NCI-H2227 (cell line): ENCODE measurements at regions not wholly inside any gene's neighbourhood (a gene's known extent, or its start where the extent isn't known, plus 50 kb on each side); places are given as distances from the start of the nearest gene placed in this dataset.

ENCODE experiments used
- DNase-seq: peaks from one replicate; lab custom pipeline; 2025; ENCODE audit not compliant: unreplicated experiment; lab: John Stamatoyannopoulos, UW

DNA sequence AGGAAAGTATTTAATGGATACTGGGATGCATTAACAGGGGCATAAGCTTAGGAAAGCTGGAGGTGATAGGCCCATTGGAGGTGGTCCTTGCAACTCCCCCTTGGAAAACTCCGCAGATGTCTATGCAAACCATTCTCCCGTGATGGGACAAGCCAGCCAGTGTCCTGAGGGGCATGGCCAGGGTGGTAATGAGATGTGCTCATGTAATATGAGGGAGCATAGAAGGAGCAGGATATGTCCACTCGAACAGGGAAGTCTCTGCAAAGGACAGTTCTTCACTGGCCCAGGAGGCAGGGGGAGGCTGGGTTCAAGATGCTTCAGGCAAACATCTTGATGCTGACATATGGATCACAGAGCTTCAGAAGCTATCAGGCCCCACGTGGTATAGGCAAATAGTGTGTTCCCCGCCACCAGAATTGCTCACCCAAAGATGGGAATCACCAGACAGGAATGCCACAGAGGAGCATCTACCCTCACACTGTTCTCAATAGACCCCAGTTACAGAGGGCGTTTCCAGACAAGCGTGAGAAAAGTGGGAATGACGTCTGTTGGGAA, 201.6 kb upstream of the CDH4 start:
- no peak for DNase-seq

DNA sequence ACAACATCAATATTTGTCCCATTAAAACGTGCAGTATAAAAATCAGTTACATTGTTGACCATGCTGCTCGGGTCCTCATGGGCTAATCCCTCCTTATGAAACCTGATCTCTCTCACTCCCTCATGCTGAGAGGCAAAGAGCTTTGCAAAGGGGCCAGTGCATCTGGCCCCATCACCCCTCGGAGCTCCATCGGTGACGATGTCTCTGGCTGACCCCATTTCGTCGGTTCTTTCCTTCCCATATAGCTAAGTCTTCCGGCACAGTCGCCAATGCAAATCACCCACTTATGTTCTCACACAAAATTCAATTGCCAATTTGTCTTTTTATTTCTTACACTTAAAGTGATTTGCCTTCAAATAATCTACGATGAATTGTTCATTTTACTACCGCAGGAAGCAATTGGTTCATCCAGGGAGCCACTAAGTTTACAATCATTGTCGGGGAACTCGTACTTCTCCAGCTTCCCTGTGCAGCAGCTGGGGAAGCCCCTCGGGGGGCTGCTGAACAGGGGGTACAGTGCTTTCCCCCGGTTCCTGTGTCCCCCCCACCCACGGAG, 199.8 kb upstream of the CDH4 start:
- no peak for DNase-seq

DNA sequence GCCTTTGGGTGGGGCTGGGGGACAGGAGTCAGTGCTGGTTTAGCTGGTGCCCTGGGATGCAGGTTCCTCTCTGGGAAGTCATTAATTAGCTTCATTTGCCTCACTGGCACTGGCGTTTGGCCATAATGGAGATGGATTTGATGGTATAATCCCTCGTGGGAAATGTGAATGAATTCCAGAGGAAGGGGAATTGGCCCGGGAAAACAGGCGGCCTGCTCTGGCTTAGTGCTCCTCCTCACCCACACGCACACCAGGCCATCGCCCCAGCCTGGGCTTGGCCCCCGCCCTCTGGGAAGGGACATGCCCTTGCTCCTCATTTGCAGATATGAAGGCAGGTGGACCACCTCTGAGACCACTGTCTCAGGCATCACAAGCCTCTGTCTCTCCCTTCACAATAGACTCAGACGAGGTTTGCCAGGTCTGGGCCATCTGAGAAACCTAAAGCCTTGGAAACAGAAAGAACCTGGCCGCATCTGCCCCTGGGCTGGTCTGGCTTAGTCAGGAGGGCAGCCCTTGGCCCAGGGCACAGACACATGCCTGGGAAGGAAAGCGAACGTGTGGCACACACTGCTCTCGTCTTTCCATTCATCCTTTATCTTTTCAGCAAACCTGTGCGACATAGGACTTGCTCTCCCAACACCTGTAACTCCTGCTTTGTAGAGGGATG, 199.2 kb upstream of the CDH4 start:
- no peak for DNase-seq

DNA sequence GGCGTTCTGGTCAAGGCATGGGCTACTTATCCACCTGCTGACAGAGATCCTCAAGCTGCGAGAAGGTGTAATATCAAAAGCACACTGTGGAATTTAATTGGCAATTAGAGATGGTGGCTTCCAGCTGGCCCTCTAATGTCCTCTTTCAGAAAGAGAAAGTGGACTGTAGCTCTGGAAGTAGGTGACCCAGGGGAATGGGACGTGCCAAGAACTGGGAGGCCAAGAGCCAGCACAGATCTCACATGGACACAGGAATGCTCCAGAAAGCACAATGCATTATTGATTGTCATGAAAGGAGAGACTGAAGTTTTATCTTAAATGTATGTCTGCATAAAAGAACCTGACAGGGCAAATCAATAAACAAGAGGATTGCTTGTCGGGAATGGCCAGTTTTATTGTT, 198.6 kb upstream of the CDH4 start:
- DNase-seq: no peak

DNA sequence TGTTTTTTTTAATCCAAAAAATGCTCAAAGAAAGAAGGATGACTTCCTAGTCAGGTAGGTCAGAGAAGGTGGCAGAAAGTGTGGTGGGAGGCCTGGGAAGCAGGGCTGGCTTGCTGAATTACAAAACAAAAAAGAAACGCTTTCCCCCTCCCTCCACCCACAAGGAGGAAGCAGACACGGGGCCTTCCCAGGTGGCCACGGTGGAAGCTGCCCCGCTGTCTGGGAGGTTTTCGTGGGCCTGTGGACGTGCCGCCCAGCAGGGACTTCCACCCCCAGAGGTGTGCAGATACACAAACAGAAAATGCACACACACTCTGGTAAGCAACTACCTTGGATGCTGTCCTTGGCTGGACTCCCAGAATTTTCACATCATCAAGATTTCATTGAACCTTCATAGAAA, 198.2 kb upstream of the CDH4 start:
- DNase-seq: no peak

DNA sequence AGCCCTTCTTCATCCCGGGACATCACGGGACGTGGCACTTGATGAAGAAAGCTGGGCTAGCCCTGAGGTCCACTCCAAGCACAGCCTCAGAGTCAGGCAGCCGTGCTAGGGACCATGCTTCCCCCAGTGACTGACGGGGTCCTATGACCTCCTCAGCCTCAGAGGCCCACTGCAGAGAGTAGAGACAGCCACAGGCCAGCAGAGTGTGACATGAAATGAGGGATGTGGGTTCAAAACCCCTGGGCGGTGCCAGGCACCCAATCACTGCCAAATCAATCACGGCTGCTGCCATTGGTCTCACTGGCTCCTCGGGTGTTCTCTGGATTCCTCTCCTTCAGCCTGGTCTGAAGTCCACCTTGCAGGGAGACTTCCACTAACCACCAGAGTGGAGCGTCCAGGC, 197.7 kb upstream of the CDH4 start:
- DNase-seq: no peak

DNA sequence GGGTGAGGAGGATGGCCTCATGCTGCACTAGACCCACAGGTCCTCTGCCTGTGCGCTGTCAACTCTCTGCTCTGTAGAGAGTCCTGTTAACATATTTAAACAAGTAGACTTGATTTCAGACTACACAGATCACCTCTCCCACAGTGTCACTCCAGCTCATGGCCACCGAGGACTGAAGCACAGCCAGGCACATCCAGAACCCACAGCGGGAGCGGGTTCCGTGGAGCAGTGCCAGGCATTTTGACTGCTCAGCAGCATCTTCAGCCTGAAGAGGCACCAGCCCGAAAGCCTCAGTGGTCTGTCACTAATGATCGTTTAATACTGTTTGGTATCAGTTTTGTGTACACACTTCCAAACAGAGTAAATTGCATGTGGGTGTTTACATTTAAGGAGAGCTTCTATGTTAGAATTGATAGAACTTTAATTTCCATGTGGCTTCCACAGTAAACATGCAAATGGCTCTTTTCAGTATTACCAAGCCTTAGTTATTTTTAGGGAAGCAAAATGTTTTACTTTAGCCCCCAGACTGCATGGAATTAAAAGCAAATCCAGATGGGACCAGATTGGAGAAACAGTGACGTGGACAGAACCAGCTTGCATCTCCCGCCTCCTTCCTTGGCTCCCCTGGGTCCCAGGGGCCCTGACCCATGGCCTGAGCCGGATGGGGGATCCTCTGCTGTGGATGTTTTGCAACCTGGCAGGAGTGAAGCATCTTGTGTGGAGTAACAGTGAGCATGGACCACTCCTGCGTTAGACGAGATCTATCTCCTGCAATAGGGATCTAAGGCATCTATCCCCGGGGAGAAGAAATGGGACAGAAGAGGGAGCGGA, 196.7 kb upstream of the CDH4 start:
- no peak for DNase-seq

DNA sequence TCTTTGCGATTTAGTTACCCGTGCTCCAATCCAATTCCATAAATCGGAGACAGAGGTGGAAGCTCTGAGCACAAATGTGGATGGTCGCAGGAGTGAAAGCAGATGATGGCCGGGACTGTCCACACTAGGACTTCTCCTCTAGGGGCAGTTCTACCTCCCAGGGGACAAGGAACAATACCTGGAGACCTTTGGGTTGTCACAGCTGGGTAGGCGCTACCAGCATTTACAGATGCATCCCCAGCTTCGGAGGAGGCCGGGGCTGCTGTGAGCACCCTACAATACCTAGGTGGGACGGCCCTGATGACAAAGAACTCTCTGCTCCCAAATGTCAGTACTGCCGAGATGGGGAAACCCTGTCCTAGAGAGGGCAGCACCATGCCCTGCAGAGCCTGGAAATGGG, 195.9 kb upstream of the CDH4 start:
- DNase-seq: no peak

DNA sequence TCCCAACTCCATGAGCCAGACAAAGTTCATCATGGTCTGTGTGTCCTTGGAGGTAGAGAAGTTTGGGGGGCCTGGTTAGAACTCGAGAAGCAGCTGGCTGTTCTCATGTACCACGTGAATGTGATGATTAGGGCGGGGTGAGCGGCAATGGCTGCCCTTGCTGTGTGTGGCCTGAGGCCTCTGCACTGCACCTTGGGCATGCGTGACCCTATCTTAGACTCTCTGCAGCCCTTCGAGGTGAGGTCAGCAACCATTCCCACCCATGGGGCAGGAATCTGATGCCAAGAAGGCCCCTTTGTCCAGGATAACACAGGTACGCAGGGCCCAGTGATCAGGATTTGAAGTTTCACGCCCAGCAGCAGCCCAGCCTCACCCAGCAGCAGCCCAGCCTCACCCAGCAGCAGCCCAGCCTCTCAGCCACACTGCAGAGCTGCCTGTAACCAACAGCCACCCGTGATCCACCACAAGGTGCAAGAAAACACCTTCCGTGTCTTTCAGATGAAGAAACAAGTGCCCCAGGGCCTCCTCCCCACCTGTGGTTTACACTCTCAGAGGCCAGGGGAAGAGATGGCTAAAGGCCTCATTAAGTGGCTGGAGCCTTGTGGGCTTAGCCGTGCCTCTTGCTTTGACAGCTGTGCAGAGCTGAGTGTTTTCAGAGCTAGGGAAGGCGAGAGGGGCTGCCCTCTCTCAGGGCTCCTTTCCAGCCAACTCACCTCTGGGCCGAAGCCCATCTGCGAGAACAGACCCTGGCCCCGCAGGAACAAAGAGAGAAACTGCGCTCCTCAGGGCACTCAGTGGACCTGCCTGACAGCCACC, 195.2 kb upstream of the CDH4 start:
- no peak for DNase-seq

DNA sequence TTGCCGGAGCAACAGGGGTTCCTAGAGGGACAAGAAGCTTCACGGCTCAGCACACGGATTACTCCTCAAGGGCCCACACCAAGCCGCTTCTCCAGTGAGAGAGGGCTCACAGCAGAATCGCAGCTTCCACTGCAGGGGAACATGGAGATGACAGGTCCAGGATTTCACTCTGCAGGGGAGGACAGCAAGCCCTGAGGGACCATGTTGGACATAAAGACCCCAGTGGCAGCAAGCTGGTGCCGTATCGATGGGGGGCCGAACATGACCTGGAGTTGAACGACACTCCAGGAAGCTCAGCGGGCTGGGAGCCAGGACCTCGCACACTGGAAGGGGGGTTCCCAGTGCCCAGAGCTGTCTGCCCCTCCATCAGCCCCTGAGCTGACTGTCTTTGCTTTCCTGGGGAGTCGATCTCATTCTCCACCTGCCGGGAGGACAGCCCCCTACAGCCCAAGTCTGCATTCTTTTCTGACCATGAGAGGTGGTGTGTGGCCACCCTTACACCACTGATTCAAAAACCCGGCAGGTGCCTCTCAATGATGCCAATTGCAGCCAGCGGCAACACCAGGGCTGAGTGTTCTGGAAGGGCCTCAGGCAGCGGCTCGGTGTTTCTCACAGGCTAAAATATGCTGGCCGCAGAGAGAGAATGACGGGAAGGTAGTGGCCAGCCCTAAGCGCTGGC, 194.5 kb upstream of the CDH4 start:
- DNase-seq: no peak

DNA sequence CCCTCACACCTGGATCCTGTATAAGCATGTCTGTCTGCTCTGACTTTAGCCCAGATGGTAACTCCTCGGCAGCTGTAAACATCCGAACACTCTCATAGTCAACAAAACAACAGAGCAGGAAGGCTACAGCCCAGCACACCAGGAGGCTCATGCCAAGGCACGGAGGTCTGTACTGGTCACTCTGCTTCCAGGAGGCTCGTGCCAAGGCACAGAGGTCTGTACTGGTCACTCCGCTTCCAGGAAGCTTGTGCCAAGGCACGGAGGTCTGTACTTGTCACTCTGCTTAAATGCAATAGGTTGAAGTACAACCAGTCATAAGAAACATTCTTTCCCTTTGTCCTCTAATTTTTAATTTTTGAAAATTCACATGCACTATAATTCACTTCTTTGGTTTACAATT, 190.1 kb upstream of the CDH4 start:
- DNase-seq: no peak

DNA sequence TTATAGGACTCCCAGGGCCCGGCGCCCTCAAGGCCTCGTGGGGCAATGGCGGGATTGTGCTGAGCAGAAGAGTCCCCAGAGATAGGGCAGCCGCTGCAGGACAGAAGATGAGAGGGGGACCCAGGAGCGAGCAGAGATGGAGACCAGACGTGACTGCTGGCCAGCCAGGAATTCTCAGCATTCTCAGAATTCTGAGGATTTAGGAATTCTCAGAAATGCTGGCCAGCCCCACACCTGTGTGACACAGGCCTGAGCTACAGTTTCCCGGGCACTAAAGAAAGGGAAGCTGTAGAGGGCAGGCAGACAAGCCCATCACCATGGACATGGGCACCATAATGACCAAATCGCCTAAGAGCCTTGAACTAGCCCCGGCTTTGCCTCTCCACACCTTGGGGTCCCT, 186.2 kb upstream of the CDH4 start:
- DNase-seq: no peak

DNA sequence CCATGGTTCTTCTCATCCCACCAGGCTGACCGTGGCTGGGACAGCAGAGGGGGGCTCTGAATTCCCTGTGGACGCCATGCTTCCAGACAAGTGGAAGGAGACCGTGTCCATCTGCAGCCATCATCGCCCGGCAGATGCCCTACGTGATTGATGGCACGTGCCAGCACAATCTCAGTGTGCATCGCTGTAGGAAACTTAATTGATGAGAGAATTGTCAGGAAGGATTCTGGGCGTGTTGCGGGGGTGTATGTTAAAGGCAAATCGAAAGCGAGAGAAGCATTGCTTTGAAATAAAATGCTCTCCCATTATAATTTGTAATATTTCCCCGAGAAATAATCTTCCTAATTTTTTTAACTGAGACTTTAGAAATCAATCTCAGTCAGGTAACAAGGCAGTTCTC, 185.5 kb upstream of the CDH4 start:
- DNase-seq: no peak

DNA sequence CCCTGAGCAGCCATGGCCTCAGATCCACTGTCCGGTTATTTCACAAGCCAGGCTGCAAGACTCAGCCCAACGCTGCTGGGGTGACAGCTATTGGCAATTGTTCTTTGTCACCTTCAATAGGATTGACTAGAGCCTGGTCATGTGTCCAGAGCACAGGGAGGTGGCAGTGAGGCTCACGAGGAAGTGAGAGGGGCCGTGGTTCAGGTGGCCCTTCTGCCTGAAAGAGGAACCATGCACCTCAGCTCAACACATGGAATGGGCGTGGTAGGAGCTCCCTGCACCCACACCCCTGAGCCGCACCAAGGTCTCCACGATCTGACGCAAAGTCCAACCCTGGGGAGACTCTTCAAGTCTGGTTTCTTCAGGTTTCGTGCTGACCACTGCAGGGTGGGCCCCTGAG, 184.8 kb upstream of the CDH4 start:
- no peak for DNase-seq

DNA sequence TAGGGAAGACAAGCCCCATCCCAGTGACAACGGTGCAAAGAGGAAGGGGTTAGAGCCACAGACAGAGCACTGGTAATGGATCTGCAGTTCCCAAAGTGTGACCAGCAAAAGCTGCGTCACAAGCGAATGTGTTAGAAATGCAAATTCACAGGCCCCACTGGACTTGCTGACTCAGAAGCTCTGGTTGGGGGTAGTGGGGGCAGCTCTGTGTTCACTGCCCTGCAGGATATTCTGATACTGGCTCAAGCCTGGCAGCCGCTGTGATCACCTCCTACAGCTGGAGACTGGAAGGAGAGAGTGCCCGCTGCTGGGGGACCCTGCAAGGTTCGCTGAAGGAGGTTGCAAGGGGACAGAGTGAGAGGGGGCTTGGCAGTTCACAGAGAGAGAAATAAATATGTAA, 179.7 kb upstream of the CDH4 start:
- no peak for DNase-seq

DNA sequence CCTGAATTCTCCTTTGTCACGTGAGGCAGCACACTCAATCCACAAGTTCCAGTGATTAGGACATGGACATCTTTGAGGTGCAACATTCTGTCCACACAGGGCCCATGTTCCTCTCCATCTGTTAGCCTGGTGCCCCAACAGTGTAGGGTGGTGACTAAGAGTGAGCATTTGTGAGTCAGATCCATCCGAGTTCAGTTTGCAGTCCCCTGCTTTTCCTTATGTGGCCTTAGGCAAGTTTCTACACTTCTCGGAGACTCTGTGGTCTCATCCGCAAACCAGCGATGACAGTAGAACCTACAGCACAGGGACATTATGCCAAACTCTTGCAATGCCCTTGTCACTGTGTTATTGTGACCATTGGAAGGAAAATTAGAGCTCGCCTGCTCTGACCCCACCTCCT, 178.7 kb upstream of the CDH4 start:
- DNase-seq: no peak

DNA sequence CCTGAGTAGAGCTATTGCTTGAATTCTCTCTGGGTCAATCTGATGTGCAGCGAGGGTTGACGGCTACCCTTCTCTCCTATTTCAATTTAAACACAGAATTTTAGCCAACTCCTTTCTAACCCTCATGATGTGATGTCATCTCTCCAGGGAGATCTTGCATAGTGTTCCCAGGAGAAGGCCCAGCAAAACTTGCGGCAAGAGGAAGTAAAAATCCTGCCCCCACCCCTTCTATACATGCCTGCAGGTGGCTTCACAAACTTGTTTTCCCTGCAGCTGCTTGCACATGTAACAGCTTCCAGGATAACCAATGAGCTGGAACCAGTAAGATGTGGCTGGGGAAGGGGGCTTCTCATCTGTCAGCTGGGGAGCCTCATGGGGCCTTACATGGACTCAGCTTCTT, 169.3 kb upstream of the CDH4 start:
- no peak for DNase-seq

DNA sequence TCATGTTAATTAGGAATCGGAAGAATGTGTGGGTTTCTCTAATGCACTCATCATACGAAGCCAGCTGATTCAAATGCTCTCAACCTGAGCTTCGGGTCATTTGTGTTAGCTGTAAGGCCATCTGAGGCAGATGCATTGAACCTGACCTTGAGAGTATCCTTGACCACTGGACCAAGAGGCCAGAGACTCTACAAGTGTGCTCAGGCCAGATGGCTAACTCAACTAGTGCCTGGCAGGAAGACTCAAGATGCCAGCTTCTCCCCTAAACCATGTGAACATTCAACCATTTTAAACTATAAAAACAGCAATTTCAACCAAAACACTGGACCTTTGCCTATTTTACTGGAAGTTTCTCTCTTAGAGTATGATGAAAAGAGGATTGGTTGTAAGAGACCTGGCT, 168.6 kb upstream of the CDH4 start:
- DNase-seq: no peak

DNA sequence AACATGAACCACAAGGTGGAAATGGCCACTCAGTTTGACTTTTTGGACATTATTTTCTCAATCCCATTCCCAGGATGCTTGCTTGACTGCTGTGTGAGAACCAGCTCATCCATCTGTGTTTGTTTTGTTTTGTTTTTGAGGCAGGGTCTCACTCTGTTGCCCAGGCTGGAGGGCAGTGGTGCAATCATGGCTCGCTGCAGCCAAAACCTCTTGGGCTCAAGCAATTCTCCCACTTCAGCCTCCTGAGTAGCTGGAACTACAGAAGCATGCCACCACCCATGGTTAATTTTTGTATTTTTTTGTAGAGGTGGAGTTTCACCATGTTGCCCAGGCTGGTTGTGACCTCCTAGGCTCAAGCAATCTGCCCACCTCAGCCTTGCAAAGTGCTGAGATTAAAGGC, 166.0 kb upstream of the CDH4 start:
- DNase-seq: no peak

DNA sequence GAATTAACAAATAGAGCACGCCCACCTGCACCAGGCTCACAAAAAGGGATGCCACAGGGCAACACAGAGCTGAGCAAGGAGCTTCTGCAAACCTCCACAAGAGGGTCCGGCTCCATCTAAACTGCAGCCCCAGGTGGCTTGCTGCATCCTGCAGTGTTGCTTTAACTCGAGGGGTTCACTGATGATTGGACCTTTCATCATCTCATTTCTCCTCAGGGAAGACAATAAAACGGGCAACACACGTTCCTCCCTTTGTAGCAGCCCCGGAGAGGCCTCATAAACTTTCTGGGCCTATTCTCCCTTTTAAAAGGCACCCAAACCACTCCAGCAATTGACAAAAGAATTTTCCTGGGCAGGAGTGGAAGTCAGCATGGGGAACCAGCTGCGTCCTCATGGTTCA, 161.5 kb upstream of the CDH4 start:
- no peak for DNase-seq

DNA sequence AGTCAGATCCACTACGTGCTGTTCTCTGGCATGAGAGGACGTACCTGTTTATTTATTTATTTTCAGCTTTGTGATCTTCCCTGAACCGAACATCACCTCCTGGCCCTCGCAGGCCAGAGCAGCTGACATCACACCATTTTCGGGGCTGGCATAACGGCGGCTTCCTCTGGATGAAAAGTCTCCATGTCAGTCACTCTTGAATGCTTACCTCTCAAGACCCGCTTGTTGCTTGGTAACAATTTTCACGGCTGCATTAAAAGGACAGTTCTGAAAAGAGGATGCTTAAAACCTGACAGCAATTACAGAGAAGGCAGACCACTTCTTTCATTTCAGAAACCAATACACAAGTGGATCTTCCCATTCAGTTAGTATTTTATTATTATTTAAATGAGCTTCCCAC, 159.8 kb upstream of the CDH4 start:
- peak; percentile 52 for DNase-seq
